HCT116 (cell line): ENCODE measurements at regions not wholly inside any gene's neighbourhood (a gene's known extent, or its start where the extent isn't known, plus 50 kb on each side); places are given as distances from the start of the nearest gene placed in this dataset.

ENCODE experiments used
- ATAC-seq: fragments of 200-7000 bp; cut with Tn5 transposase; 2 replicates; pipeline ENCODE4 v1.9.1; 2020; ENCODE audit warnings: mild to moderate bottlenecking, moderate library complexity
- BruUV-seq: library from RNA; stranded (reverse); fragments of 400-500 nt; replicated peaks from 2 replicates; lab custom pipeline; 2021; lab: Mats Ljungman, UMichigan
- CTCF ChIA-PET: fragments of 300-600 bp; sonication (Branson Sonifier 250); formaldehyde crosslinking; loops from one replicate; lab custom pipeline; 2021; ENCODE audit warnings: antibody characterized with exemption; lab: Charles Lee
- POLR2A ChIA-PET: fragments of 300-600, 350-600 bp; sonication (Branson Sonifier 250); formaldehyde crosslinking; loops from one replicate; lab custom pipeline; 2021; ENCODE audit warnings: antibody characterized with exemption; lab: Charles Lee
- RAD21 ChIA-PET, 2 experiments: fragments of 300-600 bp; sonication (Branson Sonifier 250); formaldehyde crosslinking; loops; one replicate each; lab custom pipeline; 2023; ENCODE audit warnings: low total read pairs in 2 of 2; ENCODE audit not compliant: uncharacterized antibody in 2 of 2, unreplicated experiment in 2 of 2, low non-redundant PET in 1 of 2; lab: Charles Lee
- DNase-seq: peaks from one replicate; pipeline ENCODE4 v3.0.0-alpha.2; 2010; ENCODE audit warnings: low read depth, low spot score
- H2AFZ ChIP-seq: fragments of 200-600 bp; shearing (Covaris generic), sonication (generic); 2 replicates; pipeline ENCODE4 v1.6.1; 2017; ENCODE audit warnings: low read depth, mixed run types, mixed read lengths, antibody characterized with exemption, low read length; ENCODE audit not compliant: poor library complexity, severe bottlenecking
- H3K27ac ChIP-seq: 2 replicates; pipeline ENCODE4 v1.5.1; 2012; ENCODE audit warnings: low read depth, low read length
- H3K27me3 ChIP-seq: fragments of 200-600 bp; sonication (generic); 2 replicates; pipeline ENCODE4 v1.6.1; 2016; ENCODE audit warnings: mixed run types, low read length, mixed read lengths; ENCODE audit not compliant: insufficient read depth
- H3K36me3 ChIP-seq, 2 experiments: fragments of 200-500 bp in 1 of 2; fragments of 200-600 bp in 1 of 2; sonication (Bioruptor generic) in 1 of 2; sonication (generic) in 1 of 2; 2 replicates each; pipeline versions ENCODE4 v1.5.1 to v1.6.1; 2014 to 2016; ENCODE audit warnings: low read length in 2 of 2, inconsistent platforms in 1 of 2, mixed read lengths in 1 of 2, mixed run types in 1 of 2; ENCODE audit not compliant: insufficient read depth in 2 of 2, control insufficient read depth in 1 of 2
- H3K4me1 ChIP-seq, 2 experiments: fragments of 200-600 bp in 1 of 2; sonication (generic) in 1 of 2; 2 replicates each; pipeline versions ENCODE4 v1.5.1 to v1.6.1; 2012 to 2017; ENCODE audit warnings: low read length in 2 of 2, inconsistent platforms in 1 of 2, mild to moderate bottlenecking in 1 of 2, mixed read lengths in 1 of 2, mixed run types in 1 of 2, moderate library complexity in 1 of 2; ENCODE audit not compliant: insufficient read depth in 2 of 2, control insufficient read depth in 1 of 2
- H3K4me2 ChIP-seq: fragments of 200-600 bp; sonication (generic); 2 replicates; pipeline ENCODE4 v1.6.1; 2017; ENCODE audit warnings: mixed run types, low read length, mixed read lengths
- H3K4me3 ChIP-seq, 2 experiments: fragments of 200-600 bp in 1 of 2; sonication (generic) in 1 of 2; replicated peaks in 1 of 2; 2 replicates each; pipeline ENCODE4 v1.5.1; 2011 to 2016; ENCODE audit warnings: low read length in 2 of 2, control low read depth in 1 of 2, low read depth in 1 of 2, mild to moderate bottlenecking in 1 of 2, mixed read lengths in 1 of 2, mixed run types in 1 of 2
- H3K79me2 ChIP-seq: fragments of 200-600 bp; sonication (generic); 2 replicates; pipeline ENCODE4 v1.6.1; 2017; ENCODE audit warnings: mild to moderate bottlenecking, mixed run types, low read length, moderate library complexity, mixed read lengths; ENCODE audit not compliant: insufficient read depth
- H3K9ac ChIP-seq: fragments of 200-600 bp; sonication (generic); 2 replicates; pipeline ENCODE4 v1.6.1; 2016; ENCODE audit warnings: low read length, mixed read lengths
- H3K9me2 ChIP-seq: fragments of 200-600 bp; sonication (generic), shearing (Covaris generic); 2 replicates; pipeline ENCODE4 v1.6.1; 2017; ENCODE audit warnings: mixed run types, mild to moderate bottlenecking, moderate library complexity; ENCODE audit not compliant: insufficient read depth
- H3K9me3 ChIP-seq, 2 experiments: fragments of 200-500 bp in 1 of 2; fragments of 200-600 bp in 1 of 2; sonication (Bioruptor generic) in 1 of 2; sonication (generic) in 1 of 2; 2 replicates each; pipeline ENCODE4 v1.6.1; 2014 to 2017; ENCODE audit warnings: low read length in 2 of 2, mixed read lengths in 2 of 2, inconsistent platforms in 1 of 2, low read depth in 1 of 2, mild to moderate bottlenecking in 1 of 2, mixed run types in 1 of 2, moderate library complexity in 1 of 2; ENCODE audit not compliant: control insufficient read depth in 1 of 2, insufficient read depth in 1 of 2
- H4K20me1 ChIP-seq: fragments of 200-600 bp; sonication (generic), shearing (Covaris generic); 2 replicates; pipeline ENCODE4 v1.6.1; 2017; ENCODE audit warnings: mixed run types, mild to moderate bottlenecking, moderate library complexity; ENCODE audit not compliant: insufficient read depth
- CBX3 ChIP-seq: IDR thresholded peaks from 2 replicates; pipeline ENCODE4 v1.6.1; 2012; ENCODE audit warnings: low read depth
- CEBPB ChIP-seq: IDR thresholded peaks from 2 replicates; pipeline ENCODE4 v1.6.1; 2012; ENCODE audit warnings: low read depth
- CTCF ChIP-seq, 3 experiments: fragments of 200-600 bp in 1 of 3; sonication (generic) in 1 of 3; IDR thresholded peaks in 2 of 3; conservative IDR thresholded peaks in 1 of 3; 2 replicates each; pipeline ENCODE4 v1.5.1; 2012 to 2017; ENCODE audit warnings: low read depth in 2 of 3, low read length in 2 of 3, antibody characterized with exemption in 1 of 3, borderline replicate concordance in 1 of 3, control low read depth in 1 of 3, mild to moderate bottlenecking in 1 of 3, mixed read lengths in 1 of 3, mixed run types in 1 of 3, moderate library complexity in 1 of 3; ENCODE audit not compliant: insufficient read depth in 1 of 3
- EGR1 ChIP-seq: IDR thresholded peaks from 2 replicates; pipeline ENCODE4 v1.6.1; 2012; ENCODE audit warnings: low read depth
- FOSL1 ChIP-seq: IDR thresholded peaks from 2 replicates; pipeline ENCODE4 v1.6.1; 2012; ENCODE audit warnings: low read depth
- JUND ChIP-seq: IDR thresholded peaks from 2 replicates; pipeline ENCODE4 v1.6.1; 2012
- POLR2A ChIP-seq: IDR thresholded peaks from 2 replicates; pipeline ENCODE4 v1.7.0; 2011; ENCODE audit warnings: borderline replicate concordance; ENCODE audit not compliant: insufficient read depth, insufficient read length; ENCODE audit errors: extremely low read depth
- POLR2AphosphoS5 ChIP-seq: IDR thresholded peaks from 2 replicates; pipeline ENCODE4 v1.6.1; 2011; ENCODE audit warnings: mild to moderate bottlenecking, low read depth, low read length, moderate library complexity
- REST ChIP-seq: IDR thresholded peaks from 2 replicates; pipeline ENCODE4 v1.6.1; 2012; ENCODE audit warnings: low read depth
- SRF ChIP-seq: IDR thresholded peaks from 2 replicates; pipeline ENCODE4 v1.6.1; 2012; ENCODE audit warnings: low read depth
- TCF7L2 ChIP-seq: IDR thresholded peaks from 2 replicates; pipeline ENCODE4 v1.7.0; 2011; ENCODE audit warnings: borderline replicate concordance, inconsistent platforms; ENCODE audit not compliant: insufficient read depth, insufficient read length; ENCODE audit errors: extremely low read depth
- ZNF274 ChIP-seq: fragments of 200-500 bp; sonication (Bioruptor generic); IDR thresholded peaks from 2 replicates; pipeline ENCODE4 v1.6.1; 2014; ENCODE audit warnings: mild to moderate bottlenecking, low read depth, low read length, inconsistent platforms
- intact Hi-C: fragments of 100-400 bp; cut with micrococcal nuclease; formaldehyde crosslinking; loops from 2 replicates; pipeline ENCODE4 v1.10.0; 2022
- TF ChIP-seq, protein P1 (sequence below): IDR thresholded peaks from 2 replicates; pipeline ENCODE4 v1.6.1; 2012
- TF ChIP-seq, protein P2 (sequence below): IDR thresholded peaks from 2 replicates; pipeline ENCODE4 v1.6.1; 2012

GRCh38 chr16:87210894-87211293 lies 106.3 kb downstream of the C16orf95 start:
- Histone ChIP-seq H4K20me1 (no peaks in the 10 kb centered on the region), H3K4me2 (no peak overlapping the region), H3K27me3 (no peaks in the 10 kb centered on the region), H3K4me3 (no peak overlapping the region), H3K9me2 (no peaks in the 10 kb centered on the region), H3K27ac (no peak overlapping the region), H3K9me3 (0 out of 4 replicates have a peak, but pooled peaks cover 0 to 4% of the 10 kb centered on the region in 2 experiments), H3K4me1 (peaks cover 0 to 19% of the 10 kb centered on the region in 2 experiments; a peak in 1 of 4 replicates), H2AFZ (no peak overlapping the region), H3K79me2 (no peaks in the 10 kb centered on the region), H3K9ac (no peak overlapping the region), H3K36me3 (no peaks in the 10 kb centered on the region)
- BruUV-seq = no TSS peak
- POLR2A ChIA-PET = no interaction called here
- TF ChIP-seq FOSL1 = no peak
- no peak for TF ChIP-seq TCF7L2
- TF ChIP-seq, protein P1, sequence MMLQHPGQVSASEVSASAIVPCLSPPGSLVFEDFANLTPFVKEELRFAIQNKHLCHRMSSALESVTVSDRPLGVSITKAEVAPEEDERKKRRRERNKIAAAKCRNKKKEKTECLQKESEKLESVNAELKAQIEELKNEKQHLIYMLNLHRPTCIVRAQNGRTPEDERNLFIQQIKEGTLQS = no peak
- no peak for TF ChIP-seq ZNF274
- TF ChIP-seq CEBPB = no peak
- TF ChIP-seq, protein P2, sequence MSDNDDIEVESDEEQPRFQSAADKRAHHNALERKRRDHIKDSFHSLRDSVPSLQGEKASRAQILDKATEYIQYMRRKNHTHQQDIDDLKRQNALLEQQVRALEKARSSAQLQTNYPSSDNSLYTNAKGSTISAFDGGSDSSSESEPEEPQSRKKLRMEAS = no peak
- no peak for TF ChIP-seq EGR1
- TF ChIP-seq JUND = no peak
- no peak for TF ChIP-seq REST
- no peak for TF ChIP-seq POLR2A
- TF ChIP-seq CBX3 = no peak
- no peak for TF ChIP-seq CTCF (IDR thresholded peaks at IDR 0.05 in 2 of 3, conservative IDR thresholded peaks at IDR 0.05 in 1 of 3; ENCODE audit: borderline replicate concordance in 1 of 3, insufficient read depth in 1 of 3, low read depth in 2 of 3, low read length in 2 of 3)
- no peak for TF ChIP-seq POLR2AphosphoS5
- no peak for TF ChIP-seq SRF
- RAD21 ChIA-PET = no interaction called here
- intact Hi-C loops = no loop called here
- CTCF ChIA-PET = no interaction called here
- DNase-seq (no peak), ATAC-seq (no peak)
